NCI-H345 (cell line): ENCODE measurements at regions not wholly inside any gene's neighbourhood (a gene's known extent, or its start where the extent isn't known, plus 50 kb on each side); places are given as distances from the start of the nearest gene placed in this dataset.
"Not testable (repeated sequence)": the region's sequence is repeated elsewhere in the genome, so short reads cannot be mapped to it uniquely, and the experiment has no call there.

ENCODE experiments used
- DNase-seq: peaks from one replicate; lab custom pipeline; 2025; lab: John Stamatoyannopoulos, UW

DNA sequence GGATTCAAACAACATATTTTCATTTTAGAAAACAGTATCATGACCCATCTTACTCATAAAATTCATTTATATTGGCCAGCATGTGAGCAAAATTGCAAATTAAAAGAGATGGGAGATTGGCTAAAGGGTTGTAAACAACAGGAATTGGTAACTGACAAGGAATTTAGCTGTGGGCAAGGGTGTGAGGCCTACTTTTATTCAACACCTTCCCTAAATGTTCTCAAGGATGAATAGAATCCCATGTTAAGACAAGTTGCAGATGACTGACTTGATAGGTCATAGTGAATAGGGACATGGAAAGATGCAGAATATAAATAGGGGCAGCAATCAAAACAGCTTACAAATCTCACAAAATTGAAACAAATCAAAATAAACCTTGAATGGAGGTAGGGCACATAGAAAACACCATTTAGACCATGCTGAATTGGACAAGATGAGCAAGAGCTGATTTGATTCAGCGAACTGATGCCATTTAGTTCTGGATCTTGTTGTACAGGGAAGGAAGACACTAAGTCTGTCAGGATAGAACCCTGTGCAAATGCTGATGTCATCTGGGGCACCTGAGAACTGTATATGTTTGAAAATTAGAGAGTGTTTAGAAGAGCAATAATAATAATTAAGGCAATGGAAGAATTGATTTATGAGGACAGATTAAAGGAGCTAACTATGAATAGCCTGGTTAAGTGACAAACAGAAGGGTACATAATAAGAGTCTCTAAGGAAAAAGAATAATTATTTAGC, 509.7 kb downstream of the ZEB2 start:
- DNase-seq = no peak

GRCh38 chr2:144006139-144006538, 513.8 kb downstream of the ZEB2 start:
- DNase-seq = no peak

DNA sequence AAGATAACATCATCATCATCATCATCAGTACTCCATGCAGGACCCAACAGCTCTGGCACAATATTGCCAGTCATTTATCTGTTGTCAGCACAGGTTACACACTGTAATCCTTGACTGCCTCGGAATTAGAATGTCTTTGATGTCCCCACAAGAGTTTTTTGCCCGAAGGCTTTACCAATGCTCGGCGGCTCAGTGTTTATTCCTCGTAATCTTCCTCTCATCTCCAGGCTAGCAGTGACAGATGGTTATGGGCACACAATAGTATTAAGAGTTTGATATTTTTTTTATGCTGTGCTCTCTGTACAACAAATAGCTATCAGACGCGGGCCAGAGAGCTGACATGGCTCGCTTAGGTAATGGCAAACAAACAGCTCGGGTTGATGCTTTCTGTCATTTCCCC, 515.2 kb downstream of the ZEB2 start:
- no peak for DNase-seq

DNA sequence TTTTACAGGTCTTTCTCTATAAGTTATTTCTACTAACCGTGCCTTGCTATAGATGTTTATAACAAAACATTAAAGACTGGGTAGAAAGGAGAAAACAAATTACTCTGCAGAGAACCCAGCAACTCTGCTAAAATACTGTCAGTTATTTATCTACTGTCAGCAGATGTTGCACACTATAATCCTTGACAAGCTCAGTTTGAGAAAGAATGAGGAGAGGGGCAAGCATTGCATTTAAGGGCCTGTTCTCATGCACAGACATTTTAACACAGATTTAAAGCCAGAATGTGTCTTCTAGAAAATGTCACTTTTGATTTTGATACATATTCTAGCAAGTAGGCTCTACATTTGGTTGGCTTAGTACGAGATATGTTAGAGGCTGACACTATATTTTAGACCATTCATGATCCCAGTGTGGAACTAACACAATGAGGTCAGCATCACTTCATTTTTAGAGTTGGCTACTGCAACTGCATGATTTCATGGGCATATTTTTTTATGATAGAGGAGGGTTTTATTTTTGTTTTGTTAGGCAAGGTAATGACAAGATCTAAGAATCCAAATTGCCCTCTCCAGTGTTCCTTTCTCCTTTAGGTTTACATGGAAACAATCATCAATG, 516.4 kb downstream of the ZEB2 start:
- DNase-seq = no peak

GRCh38 chr2:143996974-143997373, 522.9 kb downstream of the ZEB2 start:
- DNase-seq = no peak

GRCh38 chr2:143994961-143995360, 525.0 kb downstream of the ZEB2 start:
- no peak for DNase-seq

GRCh38 chr2:143991596-143991995, 528.3 kb downstream of the ZEB2 start:
- DNase-seq = not testable (repeated sequence)

DNA sequence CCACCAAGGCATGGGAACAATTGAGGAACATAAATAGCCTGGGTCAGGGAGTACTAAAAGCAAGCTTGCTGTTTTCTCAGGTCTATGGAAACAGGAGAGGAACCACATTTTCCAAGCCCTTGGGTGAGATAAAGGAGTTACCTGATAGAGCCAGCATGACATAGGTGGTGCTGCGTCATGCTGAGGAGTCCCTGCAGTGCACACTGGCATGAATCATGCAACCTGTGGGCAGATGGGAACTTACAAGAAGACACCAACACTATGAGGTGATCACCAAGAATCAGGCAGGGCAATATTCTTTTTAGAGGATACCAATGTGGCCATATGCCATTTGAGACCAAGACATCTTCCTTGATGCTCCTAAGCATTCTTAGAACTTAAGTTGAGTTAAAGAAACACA, 531.8 kb downstream of the ZEB2 start:
- DNase-seq = no peak

DNA sequence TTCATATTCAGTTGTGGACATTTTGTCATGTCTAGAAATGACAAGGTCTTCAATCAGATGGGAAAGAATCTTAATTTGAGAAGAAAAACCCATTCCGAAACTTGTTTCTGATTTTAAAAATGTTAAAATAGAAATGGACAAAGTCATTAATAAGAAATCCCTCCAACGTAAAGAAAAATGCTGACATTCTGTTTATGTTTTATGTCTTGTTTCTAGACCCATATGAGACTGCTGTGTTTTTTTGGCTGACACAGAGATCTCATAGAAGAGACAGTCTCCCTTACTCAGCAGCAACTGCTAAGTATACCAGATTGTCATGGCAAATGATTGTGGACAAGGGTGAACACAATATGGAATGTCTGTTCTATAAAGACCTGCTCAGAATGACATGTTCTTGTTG, 538.5 kb downstream of the ZEB2 start:
- DNase-seq = no peak

- no peak for DNase-seq
Measured at GRCh38 chr2:143977356-143977755, 542.6 kb downstream of the ZEB2 start.

GRCh38 chr2:143975216-143975615, 544.7 kb downstream of the ZEB2 start:
- DNase-seq = no peak

GRCh38 chr2:143974262-143974661, 545.7 kb downstream of the ZEB2 start:
- no peak for DNase-seq

DNA sequence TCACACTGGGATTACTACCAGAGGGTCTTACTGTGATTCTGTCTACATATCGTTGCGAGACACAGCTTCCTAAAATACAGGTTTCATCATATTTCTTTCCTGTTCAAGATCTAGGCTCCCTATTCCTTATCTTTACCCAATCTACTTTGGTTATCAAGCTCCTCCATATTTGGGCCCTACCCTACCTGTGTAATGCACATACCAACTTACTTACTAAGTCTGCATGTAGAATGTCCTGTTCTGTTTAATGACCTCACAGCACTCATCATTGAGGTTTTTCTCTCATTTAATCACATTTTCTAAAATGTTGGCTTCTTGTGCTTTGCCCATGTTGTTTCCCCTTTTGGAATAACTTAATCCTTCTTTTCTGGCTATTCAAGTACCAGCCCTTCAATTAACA, 551.1 kb downstream of the ZEB2 start:
- no peak for DNase-seq

GRCh38 chr2:143968360-143968759, 551.6 kb downstream of the ZEB2 start:
- DNase-seq = no peak

- no peak for DNase-seq
Measured at GRCh38 chr2:143965493-143966164, 554.3 kb downstream of the ZEB2 start.

DNA sequence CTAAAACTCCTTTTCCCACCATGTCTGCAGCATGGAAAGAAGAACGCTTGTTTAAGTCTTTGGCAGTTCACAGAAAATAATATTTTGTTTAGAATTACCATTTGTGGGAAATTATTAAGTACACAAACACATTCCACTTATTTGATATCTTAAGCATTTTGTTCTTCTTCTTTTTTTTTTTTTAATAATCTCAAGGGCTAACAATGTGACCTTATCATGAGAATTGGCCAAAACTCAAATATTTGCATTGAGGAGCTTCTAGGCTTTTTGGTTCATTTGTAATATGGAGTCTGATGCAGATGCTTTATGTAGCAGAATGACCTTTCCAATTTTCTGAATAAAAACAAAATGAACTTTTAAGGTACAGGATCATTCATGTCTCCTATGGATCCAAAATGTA, 555.0 kb downstream of the ZEB2 start:
- no peak for DNase-seq

DNA sequence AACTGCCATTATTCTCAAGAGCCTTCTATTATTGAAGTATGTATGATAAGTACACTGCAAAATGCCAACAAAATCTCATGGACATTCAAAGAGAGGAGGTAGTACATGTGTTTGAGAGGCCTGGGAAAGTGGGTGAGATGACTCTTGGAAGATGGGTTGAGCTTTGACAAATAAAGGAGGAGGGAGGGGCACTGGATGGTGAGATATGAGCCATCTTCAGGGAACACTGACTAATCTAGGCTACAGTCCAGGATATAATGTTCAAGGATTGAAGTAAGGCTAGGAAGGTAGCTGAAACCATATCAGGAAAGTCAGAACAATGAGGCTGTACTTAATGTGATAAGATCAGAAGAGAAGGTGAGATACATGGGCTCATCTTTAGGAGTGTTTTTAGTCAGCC, 559.7 kb downstream of the ZEB2 start:
- no peak for DNase-seq

DNA sequence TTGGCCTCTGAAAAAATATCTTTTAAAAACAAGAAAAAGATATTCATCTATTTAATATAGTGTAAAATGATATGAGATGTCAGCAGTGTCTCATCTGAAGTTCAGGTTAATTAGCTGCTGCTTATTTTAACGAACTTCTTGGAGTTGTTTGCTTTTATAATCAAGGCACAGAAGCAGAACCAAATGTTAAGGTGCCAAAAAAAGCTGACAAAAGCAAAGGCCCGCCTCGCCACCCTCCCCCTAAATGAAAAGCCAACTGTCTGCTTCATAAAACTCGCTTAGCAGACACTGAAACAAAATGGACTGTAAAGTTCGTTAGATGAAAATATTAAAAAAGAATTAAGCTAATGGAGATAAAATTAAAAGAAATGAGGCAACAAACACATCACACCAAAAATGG, 562.6 kb downstream of the ZEB2 start:
- DNase-seq = no peak

GRCh38 chr2:143955401-143956065, 564.4 kb downstream of the ZEB2 start:
- no peak for DNase-seq

DNA sequence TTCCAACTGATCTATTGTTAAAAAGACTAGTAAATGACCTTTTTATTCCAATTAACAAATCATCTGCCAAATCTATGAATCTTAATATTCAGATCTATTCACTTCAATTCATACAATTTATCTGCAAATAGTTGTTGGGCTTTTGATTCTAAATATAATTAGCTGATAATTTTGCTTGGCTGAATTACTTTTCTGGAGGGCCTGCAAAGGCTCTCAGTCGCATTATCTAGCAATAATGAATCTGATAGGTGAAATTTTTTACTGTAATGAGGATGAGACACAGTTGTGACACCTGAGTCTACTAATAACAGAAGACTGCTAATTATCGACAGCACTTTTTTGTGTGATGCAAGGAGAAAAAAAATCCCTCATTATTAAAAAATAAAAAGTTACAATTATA, 565.1 kb downstream of the ZEB2 start:
- DNase-seq = no peak

GRCh38 chr2:143954186-143954585, 565.7 kb downstream of the ZEB2 start:
- no peak for DNase-seq

DNA sequence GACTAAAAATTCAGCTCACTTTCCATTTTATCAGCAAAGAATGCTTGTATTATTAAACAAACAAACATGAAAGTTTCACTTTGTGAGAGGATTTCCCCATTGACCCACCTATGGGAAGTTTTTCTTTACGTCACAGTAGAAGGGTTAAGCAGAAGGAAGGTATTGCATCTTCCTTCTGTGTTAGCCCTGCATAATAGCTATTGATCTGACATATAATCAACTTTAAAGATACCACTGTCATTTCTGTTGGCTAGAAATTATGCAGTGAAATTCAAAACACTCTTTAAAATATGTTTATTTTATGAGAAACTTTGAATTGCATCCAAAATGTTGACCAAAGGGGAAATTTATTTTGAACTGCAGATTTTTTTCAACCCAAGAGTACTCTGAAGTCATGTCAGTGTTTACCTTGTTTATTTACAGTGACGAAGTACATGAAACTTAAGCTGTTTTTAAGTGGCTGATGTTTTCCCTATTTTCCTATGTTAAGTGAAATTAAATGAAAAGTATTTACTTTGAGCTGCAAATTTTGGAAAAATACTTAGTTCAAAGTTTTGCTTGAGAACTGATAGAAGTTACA, 566.4 kb downstream of the ZEB2 start:
- no peak for DNase-seq

DNA sequence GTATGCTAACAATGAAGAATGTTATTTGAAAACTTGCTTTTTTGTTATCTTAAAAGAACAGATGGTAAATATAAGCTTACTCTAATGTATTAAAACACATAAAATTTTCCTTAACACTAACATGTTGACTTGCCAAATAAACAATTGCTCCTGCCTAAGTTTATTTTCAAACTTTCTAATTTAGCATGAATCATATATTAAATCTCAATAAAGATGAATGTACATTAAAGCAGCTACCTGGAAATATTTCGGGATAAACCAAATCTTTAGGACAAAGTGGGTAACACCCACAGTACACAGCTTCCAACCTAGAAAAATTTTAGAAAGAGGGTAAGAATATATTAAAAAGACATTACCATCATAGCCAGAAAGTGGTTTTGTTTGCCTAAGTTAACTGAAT, 567.4 kb downstream of the ZEB2 start:
- DNase-seq = no peak
